HG02973 (cell line): ENCODE measurements at regions not wholly inside any gene's neighbourhood (a gene's known extent, or its start where the extent isn't known, plus 50 kb on each side); places are given as distances from the start of the nearest gene placed in this dataset.
"Not testable (repeated sequence)": the region's sequence is repeated elsewhere in the genome, so short reads cannot be mapped to it uniquely, and the experiment has no call there.

ENCODE experiments used
- ATAC-seq: cut with Tn5 transposase; IDR thresholded peaks from one replicate; pipeline ENCODE4 v1.9.1; 2021; ENCODE audit warnings: moderate library complexity; ENCODE audit not compliant: unreplicated experiment

DNA sequence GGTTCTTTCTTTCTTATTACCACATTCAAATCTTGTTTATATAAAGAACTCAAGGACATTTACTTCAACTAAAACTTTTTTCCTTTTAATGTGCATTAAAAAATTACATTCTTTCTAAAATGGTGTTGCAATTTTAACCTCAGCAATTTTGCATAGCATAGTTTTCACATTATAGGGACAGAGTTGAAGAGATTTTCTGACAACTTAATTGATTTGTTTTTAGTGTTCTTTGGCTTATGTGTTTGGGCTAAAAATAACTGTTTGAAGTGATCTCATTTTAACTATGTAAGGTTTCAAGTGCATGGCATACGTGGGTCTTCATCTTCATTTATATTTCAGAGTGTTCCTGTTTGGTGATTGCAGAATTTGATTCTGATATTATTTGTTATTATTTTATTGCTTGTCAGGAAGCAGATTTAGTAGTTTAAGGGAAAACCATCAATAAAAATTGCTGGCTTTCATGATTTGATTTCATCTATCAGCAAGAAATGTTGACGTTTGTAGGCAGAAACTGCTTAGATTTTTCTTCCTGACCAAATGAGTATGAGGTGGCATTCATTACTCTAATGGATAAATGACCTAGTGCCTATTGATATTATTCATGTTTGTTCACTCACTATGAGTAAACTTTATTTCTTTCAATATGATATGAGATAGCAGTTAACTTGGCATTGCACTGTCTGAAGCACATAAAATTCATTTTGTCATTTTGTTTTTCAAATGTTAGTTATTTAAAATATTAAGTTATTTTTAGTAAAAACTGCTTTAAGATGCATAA, 398.4 kb downstream of the NUP35 start:
- no peak for ATAC-seq

GRCh38 chr2:183530333-183530901, 406.2 kb downstream of the NUP35 start:
- ATAC-seq = peak; percentile 44

GRCh38 chr2:183532514-183532913, 408.3 kb downstream of the NUP35 start:
- ATAC-seq = no peak

GRCh38 chr2:183533021-183533420, 408.8 kb downstream of the NUP35 start:
- no peak for ATAC-seq

GRCh38 chr2:183536290-183536689, 412.0 kb downstream of the NUP35 start:
- no peak for ATAC-seq

- no peak for ATAC-seq
Observed at GRCh38 chr2:183536714-183537113, 412.5 kb downstream of the NUP35 start.

DNA sequence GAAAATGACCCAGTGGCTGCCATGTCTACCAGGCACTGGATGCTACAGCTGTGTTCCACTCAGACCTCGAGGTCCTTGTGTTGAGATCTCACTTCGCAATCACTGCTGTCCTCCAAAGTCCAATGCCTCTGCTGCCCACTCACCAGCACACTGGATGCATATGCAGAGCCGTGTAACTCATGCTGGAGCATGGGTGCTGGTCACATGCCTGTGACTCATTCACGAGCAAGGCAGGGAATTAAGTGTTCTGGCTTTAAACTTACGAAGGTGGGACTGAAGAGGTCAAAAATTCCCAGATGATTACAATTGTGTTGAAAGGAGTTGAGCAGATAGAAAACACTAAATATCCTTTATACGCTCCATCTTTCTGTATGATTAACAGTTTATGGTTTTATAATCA, 417.5 kb downstream of the NUP35 start:
- ATAC-seq = no peak

GRCh38 chr2:183542606-183543005, 418.4 kb downstream of the NUP35 start:
- no peak for ATAC-seq

GRCh38 chr2:183543222-183543621, 419.0 kb downstream of the NUP35 start:
- ATAC-seq = no peak

- peak; percentile 88 for ATAC-seq
Observed at GRCh38 chr2:183543731-183544130, 419.5 kb downstream of the NUP35 start.

GRCh38 chr2:183546560-183547350, 422.5 kb downstream of the NUP35 start:
- not testable (repeated sequence) for ATAC-seq

- no peak for ATAC-seq
Observed at GRCh38 chr2:183552716-183553115, 428.5 kb downstream of the NUP35 start.

GRCh38 chr2:183564726-183565125, 440.5 kb downstream of the NUP35 start:
- no peak for ATAC-seq

GRCh38 chr2:183575481-183575880, 451.2 kb downstream of the NUP35 start:
- no peak for ATAC-seq

GRCh38 chr2:183579686-183580085, 455.4 kb downstream of the NUP35 start:
- no peak for ATAC-seq

DNA sequence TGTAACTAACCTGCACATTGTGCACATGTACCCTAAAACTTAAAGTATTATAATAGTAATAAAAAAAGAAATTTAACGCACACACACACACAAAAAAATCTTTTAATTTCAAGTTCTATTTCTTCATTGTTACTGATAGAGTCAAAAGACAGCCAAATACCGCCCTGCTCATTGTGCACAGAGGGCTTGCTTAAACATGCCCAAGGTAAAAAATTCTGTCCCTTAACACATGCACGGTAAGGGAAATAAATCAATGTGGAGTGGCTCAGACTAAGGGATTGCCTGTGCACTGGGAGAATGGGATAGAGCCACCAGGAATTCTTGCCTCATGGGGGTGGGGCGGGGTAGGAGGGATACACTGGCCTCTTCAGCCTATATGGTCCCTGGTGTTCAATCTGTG, 468.0 kb downstream of the NUP35 start:
- ATAC-seq = no peak

GRCh38 chr2:183594150-183594549, 469.9 kb downstream of the NUP35 start:
- no peak for ATAC-seq

- no peak for ATAC-seq
Observed at GRCh38 chr2:183597841-183598240, 473.6 kb downstream of the NUP35 start.

- no peak for ATAC-seq
Observed at GRCh38 chr2:183604065-183604464, 479.8 kb downstream of the NUP35 start.

DNA sequence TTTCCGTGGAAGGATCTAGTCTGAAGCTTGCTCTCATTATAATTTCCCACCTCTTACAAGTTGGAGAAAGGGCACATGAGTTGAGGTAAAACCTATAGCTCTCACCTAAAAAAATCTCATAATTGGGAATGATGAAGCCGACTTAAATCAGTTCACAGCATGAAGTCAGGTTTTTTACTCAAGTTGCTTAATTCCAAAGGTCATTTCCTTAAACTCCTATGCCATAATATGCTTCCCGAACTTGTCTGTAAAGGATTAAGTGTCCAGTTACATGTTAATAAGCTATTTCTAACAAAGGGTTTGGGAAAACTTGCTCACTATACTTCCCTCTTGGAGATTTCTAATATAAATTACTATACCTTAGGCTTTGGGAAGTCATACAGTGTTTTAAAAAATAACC, 481.2 kb downstream of the NUP35 start:
- no peak for ATAC-seq

DNA sequence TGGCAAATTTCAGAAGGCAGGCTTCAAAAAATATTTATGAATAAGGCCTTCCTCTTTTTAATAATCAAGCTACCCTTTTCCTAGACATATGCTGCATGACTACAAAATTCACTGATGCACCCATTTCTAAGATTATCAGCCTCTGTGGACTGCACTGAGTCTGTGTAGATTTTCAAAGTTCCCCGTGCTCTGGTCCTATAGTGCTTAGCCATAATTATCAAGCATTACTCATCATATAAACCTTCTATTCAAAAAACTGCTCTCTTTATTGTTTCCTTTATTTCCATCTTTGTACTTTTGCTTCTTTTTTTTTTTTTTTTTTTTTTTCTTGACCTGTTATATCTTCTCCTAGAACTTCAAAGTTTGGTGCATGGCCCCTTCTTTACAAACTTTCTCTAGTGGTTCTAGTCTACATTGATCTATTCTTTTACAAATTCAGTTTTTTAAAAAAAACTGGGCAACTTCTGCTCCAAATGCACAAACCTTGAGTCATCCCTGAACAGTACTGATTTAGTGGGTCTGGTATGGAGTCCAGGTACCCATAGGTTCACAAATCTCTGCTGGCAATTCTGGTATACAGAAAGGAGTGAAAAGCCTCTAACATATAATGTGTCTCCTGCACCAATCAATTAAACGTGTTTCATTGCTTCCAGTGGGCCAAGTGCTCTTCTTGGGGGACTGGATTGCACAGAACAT, 481.9 kb downstream of the NUP35 start:
- ATAC-seq = no peak
